Stimulated activated CD8-positive, alpha-beta memory T cell treated with anti-CD3 and anti-CD28 coated beads, Interleukin-4, amount 100 ng/mL, for 1 hour (primary cell): ENCODE measurements at regions not wholly inside any gene's neighbourhood (a gene's known extent, or its start where the extent isn't known, plus 50 kb on each side); places are given as distances from the start of the nearest gene placed in this dataset.
"Not testable (repeated sequence)": the region's sequence is repeated elsewhere in the genome, so short reads cannot be mapped to it uniquely, and the experiment has no call there.

ENCODE experiments used
- DNase-seq, 2 donors: peaks; one replicate each; pipeline ENCODE4 v3.0.0-alpha.2; 2020; ENCODE audit warnings: low read depth in 2 of 2, low spot score in 1 of 2

DNA sequence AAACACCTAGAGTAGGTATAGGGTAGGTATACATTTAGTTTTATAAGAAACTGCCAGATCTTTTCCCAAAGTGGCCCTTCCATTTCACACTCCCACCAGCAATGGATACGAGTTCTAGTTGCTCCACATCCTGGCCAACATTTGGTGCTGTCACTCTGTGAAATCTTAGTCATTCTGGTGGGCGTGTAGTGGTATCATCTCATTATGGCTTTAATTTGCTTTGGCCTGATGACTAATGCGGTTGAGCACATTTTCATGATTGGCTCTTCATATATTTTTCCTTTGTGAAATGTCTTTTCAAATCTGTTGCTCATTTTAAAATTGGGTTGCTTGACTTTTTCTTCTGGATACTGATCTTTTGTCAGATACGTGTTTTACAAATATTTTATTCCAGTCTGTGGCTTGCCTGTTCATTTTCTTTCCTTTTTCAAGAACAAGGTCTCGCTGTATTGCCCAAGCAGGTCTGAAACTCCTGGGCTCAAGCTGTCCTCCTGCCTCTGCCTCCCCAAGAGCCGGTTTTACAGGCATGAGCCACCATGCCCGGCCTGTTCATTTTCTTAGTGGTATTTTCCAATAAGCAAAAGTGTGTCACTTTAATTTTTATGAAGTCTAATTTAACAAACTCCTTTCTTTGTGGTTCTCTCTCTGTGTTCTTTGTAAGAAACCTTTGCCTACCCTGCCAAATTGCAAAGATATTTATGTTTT is 192.4 kb downstream of the SEC14L1 start:
- no peak for DNase-seq

- DNase-seq: no peak
These were observed 196.4 kb downstream of the SEC14L1 start for GRCh38 chr17:77337150-77337549.

GRCh38 chr17:77341069-77341541 is 200.3 kb downstream of the SEC14L1 start:
- DNase-seq: no peak

DNA sequence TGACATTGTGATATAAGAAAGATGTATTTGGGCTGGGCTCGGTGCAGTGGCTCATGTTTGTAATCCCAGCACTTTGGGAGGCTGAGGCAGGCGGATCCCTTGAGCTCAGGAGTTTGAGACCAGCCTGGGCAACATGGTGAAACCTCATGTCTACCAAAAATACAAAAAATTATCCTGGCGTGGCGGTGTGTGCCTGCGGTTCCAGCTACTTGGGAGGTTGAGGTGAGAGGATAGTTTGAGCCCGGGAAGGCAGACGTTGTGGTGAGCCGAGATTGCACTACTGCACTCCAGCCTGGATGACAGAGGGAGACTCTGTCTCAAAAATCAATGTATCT is 201.9 kb downstream of the SEC14L1 start:
- not testable (repeated sequence) for DNase-seq

DNA sequence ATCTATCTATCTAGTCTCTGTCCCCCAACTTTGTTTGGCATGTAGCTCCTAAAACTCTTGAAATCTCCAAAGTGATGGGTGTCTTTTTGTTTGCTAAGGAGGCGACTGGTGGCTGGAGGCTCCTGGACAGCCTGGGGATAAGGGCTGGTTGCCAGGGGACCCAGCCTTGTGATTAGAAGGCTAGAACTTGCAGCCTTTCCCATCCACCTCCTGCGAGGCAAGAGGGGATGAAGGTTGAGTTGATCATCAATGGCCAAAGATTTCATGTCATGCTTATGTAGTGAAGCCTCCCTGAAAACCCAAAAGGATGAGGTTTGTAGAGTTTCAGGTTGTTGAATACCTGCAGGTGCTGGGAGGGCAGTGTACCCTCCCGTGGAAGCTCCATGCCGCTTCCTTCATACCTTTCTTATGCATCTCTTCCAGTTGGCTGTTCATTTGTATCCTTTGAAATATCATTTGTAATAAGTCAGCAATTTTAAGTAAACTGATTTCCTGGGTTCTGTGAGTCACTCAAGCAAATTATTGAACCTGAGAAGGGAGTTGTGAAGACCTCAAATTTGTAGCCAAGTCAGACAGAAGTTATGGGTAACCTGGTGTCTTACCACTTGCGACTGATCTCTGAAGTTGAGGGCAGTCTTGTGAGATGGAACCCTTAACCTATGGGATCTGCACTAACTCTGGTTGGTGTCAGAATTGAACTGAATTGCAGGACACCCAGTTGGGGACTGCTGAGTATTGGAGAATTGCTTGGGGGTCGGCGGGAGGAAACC is 202.4 kb downstream of the SEC14L1 start:
- DNase-seq: no peak

- no peak for DNase-seq
These were observed 203.3 kb downstream of the SEC14L1 start for GRCh38 chr17:77344038-77344437.

- DNase-seq: no peak
These were observed 204.6 kb downstream of the SEC14L1 start for GRCh38 chr17:77345260-77345910.

- no peak for DNase-seq
These were observed 206.0 kb downstream of the SEC14L1 start for GRCh38 chr17:77346765-77347164.

- DNase-seq: no peak
These were observed 206.8 kb downstream of the SEC14L1 start for GRCh38 chr17:77347544-77347943.

- no peak for DNase-seq
These were observed 209.4 kb downstream of the SEC14L1 start for GRCh38 chr17:77349976-77350830.

GRCh38 chr17:77352441-77352840 is 211.7 kb downstream of the SEC14L1 start:
- no peak for DNase-seq

- DNase-seq: no peak
These were observed 212.2 kb downstream of the SEC14L1 start for GRCh38 chr17:77352996-77353395.

GRCh38 chr17:77353684-77354419 is 213.1 kb downstream of the SEC14L1 start:
- DNase-seq: no peak

DNA sequence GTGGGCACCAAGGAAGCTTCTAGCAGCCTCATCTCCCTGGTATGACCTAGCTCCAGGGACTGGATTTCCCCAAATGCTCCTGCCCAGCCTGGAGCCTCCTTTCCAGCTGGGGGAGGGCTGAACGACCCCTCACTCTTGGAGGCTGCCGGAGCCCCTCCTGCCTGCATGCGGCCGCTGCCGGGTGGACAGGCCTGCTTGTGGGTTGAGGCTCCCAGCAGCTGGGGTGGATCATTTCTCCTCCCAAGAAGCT is 213.6 kb downstream of the SEC14L1 start:
- no peak for DNase-seq

- DNase-seq: no peak
These were observed 214.1 kb downstream of the SEC14L1 start for GRCh38 chr17:77354670-77355455.

DNA sequence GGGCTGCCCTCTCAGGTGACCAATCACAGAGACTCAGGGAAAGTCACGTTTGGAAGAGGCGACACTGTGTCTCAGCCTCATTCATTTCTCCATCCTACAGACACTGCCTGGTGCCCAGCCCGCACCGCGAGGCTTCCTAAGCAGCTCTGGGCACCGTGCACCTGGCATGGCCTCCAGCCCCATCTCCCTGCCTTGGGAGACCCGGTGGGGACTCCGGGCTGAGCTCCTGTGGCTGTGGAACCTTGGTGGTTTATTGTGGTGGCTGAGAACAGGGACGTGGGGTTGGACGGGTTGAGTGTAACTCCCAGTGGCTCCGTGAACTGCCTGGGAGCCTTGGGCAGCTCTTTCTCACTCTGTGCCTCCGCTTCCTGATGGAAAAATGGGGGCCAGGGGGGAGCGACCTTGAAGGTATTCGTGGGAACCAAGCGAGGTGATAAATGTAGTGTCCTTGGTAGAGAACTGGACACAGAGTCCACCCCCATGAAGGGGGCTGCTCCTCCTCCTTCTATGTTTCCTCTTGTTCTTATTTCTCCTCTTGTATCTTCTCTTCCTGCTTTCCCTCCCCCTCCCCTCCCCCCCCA is 215.4 kb downstream of the SEC14L1 start:
- no peak for DNase-seq

DNA sequence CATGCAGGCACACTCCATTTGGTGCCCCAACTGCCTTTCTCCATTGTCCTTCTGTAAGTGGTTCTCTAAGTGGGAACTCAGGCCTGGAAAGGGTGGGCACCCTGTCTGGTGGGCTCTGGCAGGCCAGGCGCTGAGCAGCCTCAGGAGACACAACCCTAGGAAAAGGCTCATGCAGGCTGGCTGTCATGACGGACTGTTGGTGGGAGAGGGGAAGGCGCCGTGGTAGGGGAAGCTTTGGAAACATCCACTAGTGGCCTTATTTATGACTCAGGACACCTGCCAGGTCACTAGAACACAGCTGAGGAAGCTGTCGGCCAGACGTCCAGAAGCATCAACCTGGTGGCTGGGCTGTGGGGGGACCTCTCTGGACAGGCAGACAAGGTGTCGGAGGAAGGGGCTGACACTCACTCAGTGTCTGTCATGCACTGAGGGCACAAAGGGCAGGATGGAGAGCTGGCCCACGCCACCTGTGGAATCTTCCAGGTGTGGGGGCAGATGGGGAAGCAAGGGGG is 216.0 kb downstream of the SEC14L1 start:
- no peak for DNase-seq

GRCh38 chr17:77358801-77359200 is 218.0 kb downstream of the SEC14L1 start:
- no peak for DNase-seq

GRCh38 chr17:77359236-77359635 is 218.5 kb downstream of the SEC14L1 start:
- DNase-seq: no peak
